ENCODE measurements at regions not wholly inside any gene's neighbourhood (a gene's known extent, or its start where the extent isn't known, plus 50 kb on each side); places are given as distances from the start of the nearest gene placed in this dataset.
"Not testable (repeated sequence)": the region's sequence is repeated elsewhere in the genome, so short reads cannot be mapped to it uniquely, and the experiment has no call there.

DNA sequence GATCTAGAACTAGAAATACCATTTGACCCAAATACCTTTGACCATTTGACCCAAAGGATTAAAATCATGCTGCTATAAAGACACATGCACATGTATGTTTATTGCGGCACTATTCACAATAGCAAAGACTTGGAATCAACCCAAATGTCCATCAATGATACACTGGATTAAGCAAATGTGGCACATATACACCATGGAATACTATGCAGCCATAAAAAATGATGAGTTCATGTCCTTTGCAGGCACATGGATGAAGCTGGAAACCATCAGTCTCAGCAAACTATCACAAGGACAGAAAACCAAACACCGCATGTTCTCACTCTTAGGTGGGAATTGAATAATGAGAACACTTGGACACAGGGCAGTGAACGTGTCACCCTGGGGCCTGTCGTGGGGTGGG lies 87.9 kb upstream of the MEGF10 start:
- TF ChIP-seq, protein P1, sequence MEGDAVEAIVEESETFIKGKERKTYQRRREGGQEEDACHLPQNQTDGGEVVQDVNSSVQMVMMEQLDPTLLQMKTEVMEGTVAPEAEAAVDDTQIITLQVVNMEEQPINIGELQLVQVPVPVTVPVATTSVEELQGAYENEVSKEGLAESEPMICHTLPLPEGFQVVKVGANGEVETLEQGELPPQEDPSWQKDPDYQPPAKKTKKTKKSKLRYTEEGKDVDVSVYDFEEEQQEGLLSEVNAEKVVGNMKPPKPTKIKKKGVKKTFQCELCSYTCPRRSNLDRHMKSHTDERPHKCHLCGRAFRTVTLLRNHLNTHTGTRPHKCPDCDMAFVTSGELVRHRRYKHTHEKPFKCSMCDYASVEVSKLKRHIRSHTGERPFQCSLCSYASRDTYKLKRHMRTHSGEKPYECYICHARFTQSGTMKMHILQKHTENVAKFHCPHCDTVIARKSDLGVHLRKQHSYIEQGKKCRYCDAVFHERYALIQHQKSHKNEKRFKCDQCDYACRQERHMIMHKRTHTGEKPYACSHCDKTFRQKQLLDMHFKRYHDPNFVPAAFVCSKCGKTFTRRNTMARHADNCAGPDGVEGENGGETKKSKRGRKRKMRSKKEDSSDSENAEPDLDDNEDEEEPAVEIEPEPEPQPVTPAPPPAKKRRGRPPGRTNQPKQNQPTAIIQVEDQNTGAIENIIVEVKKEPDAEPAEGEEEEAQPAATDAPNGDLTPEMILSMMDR (IDR thresholded peaks at IDR 0.05): not testable (repeated sequence)
- TF ChIP-seq POLR2A (IDR thresholded peaks at IDR 0.05): not testable (repeated sequence)

All from esophagus squamous epithelium (tissue), 4 donors.